Keratinocyte (primary cell): ENCODE measurements at regions not wholly inside any gene's neighbourhood (a gene's known extent, or its start where the extent isn't known, plus 50 kb on each side); places are given as distances from the start of the nearest gene placed in this dataset.

Source experiments
- DNase-seq: peaks from one replicate; pipeline ENCODE4 v3.0.0-alpha.2; 2011; ENCODE audit warnings: low read depth, missing footprints, low spot score
- FAIRE-seq: peaks from 2 replicates; lab custom pipeline; 2011; peaks lifted over from hg19 to GRCh38; lab: Jason Lieb, UNC
- H2AFZ ChIP-seq: 2 replicates; pipeline ENCODE4 v1.6.0; 2012; ENCODE audit warnings: low read length, control low read depth, inconsistent platforms; ENCODE audit not compliant: control insufficient read depth
- H3K27ac ChIP-seq: 2 replicates; pipeline ENCODE4 v1.5.1; 2011; ENCODE audit warnings: low read length; ENCODE audit not compliant: control insufficient read depth, insufficient read depth
- H3K27me3 ChIP-seq: 3 replicates; pipeline ENCODE4 v1.6.0; 2011; ENCODE audit warnings: low read length; ENCODE audit not compliant: control insufficient read depth, insufficient read depth; ENCODE audit errors: extremely low read depth
- H3K36me3 ChIP-seq, 2 experiments: 2 replicates in 1 of 2; 3 replicates in 1 of 2; pipeline ENCODE4 v1.5.1; 2011; ENCODE audit warnings: low read length in 2 of 2, mild to moderate bottlenecking in 1 of 2; ENCODE audit not compliant: control insufficient read depth in 2 of 2, insufficient read depth in 2 of 2; ENCODE audit errors: extremely low read depth in 1 of 2
- H3K4me1 ChIP-seq: 3 replicates; pipeline ENCODE4 v1.5.1; 2011; ENCODE audit warnings: low read length; ENCODE audit not compliant: control insufficient read depth, insufficient read depth; ENCODE audit errors: extremely low read depth
- H3K4me2 ChIP-seq: 3 replicates; pipeline ENCODE4 v1.6.0; 2011; ENCODE audit warnings: low read depth, low read length; ENCODE audit not compliant: control insufficient read depth, insufficient read depth; ENCODE audit errors: extremely low read depth
- H3K4me3 ChIP-seq, 3 experiments: fragments of 200-600 bp in 1 of 3; sonication (generic) in 1 of 3; 2 replicates in 2 of 3; 3 replicates in 1 of 3; pipeline ENCODE4 v1.5.1; 2011 to 2016; ENCODE audit warnings: low read length in 3 of 3, mild to moderate bottlenecking in 3 of 3, control low read depth in 2 of 3, inconsistent platforms in 1 of 3, low read depth in 1 of 3, mixed read lengths in 1 of 3, mixed run types in 1 of 3, moderate library complexity in 1 of 3; ENCODE audit not compliant: control insufficient read depth in 2 of 3, insufficient read depth in 2 of 3; ENCODE audit errors: extremely low read depth in 1 of 3
- H3K79me2 ChIP-seq: 2 replicates; pipeline ENCODE4 v1.6.0; 2012; ENCODE audit warnings: low read length; ENCODE audit not compliant: control insufficient read depth, insufficient read depth
- H3K9ac ChIP-seq: 3 replicates; pipeline ENCODE4 v1.6.0; 2011; ENCODE audit warnings: low read length; ENCODE audit not compliant: control insufficient read depth, insufficient read depth; ENCODE audit errors: extremely low read depth
- H3K9me1 ChIP-seq: 3 replicates; pipeline ENCODE4 v1.6.0; 2011; ENCODE audit warnings: low read length; ENCODE audit not compliant: control insufficient read depth, insufficient read depth; ENCODE audit errors: extremely low read depth
- H3K9me3 ChIP-seq: 2 replicates; pipeline ENCODE4 v1.5.1; 2012; ENCODE audit warnings: low read depth, low read length; ENCODE audit not compliant: control insufficient read depth
- H4K20me1 ChIP-seq: 3 replicates; pipeline ENCODE4 v1.6.0; 2011; ENCODE audit warnings: low read length; ENCODE audit not compliant: control insufficient read depth, insufficient read depth; ENCODE audit errors: extremely low read depth
- EZH2 ChIP-seq: IDR thresholded peaks from one replicate; pipeline ENCODE4 v1.6.1; 2012; ENCODE audit warnings: inconsistent platforms, mild to moderate bottlenecking, low read length, moderate library complexity
- dilution Hi-C: fragments of 300-500 bp; cut with MboI; formaldehyde crosslinking; loops from one replicate; pipeline ENCODE4 v1.7.0; 2020; ENCODE audit warnings: low sequenced_read_pairs; ENCODE audit not compliant: extremely low pct_ligation_motif_present
- TF ChIP-seq, protein P1 (sequence below), 3 experiments: IDR thresholded peaks in 1 of 3; conservative IDR thresholded peaks in 1 of 3; optimal IDR thresholded peaks in 1 of 3; 2 replicates in 2 of 3; 3 replicates in 1 of 3; pipeline versions ENCODE3 to v1.5.1; 2011; ENCODE audit warnings: low read length in 3 of 3, mild to moderate bottlenecking in 3 of 3, moderate library complexity in 2 of 3, control low read depth in 1 of 3, inconsistent platforms in 1 of 3; ENCODE audit not compliant: insufficient read depth in 2 of 3; ENCODE audit errors: extremely low read depth in 1 of 3

DNA sequence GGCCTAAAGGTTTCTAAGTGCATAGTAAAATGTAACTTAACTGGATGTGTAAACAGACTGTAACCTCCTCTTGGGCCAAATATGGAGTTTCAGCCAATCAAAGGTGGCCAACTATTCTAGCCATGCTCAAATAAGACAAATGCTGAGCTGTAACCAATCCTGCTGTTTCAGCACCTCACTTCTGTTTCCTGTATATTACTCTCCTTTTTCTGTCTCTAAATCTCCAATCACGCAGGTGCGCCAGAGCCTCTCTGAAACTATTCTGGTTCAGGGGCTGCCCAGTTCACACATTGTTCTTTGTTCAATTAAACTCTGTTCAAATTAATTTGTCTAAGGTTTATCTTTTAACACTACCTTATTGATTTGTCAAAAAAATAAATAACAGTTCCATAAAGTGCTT is 532.7 kb upstream of the DCC start:
- H3K79me2 ChIP-seq: no peaks in the 10 kb centered on the region
- H3K4me2 ChIP-seq: no peak overlapping the region
- H3K9me3 ChIP-seq: no peaks in the 10 kb centered on the region
- H3K4me1 ChIP-seq: no peaks in the 10 kb centered on the region
- TF ChIP-seq, protein P1, sequence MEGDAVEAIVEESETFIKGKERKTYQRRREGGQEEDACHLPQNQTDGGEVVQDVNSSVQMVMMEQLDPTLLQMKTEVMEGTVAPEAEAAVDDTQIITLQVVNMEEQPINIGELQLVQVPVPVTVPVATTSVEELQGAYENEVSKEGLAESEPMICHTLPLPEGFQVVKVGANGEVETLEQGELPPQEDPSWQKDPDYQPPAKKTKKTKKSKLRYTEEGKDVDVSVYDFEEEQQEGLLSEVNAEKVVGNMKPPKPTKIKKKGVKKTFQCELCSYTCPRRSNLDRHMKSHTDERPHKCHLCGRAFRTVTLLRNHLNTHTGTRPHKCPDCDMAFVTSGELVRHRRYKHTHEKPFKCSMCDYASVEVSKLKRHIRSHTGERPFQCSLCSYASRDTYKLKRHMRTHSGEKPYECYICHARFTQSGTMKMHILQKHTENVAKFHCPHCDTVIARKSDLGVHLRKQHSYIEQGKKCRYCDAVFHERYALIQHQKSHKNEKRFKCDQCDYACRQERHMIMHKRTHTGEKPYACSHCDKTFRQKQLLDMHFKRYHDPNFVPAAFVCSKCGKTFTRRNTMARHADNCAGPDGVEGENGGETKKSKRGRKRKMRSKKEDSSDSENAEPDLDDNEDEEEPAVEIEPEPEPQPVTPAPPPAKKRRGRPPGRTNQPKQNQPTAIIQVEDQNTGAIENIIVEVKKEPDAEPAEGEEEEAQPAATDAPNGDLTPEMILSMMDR (optimal IDR thresholded peaks at IDR 0.05 in 1 of 3, IDR thresholded peaks at IDR 0.05 in 1 of 3, conservative IDR thresholded peaks at IDR 0.05 in 1 of 3; ENCODE audit: extremely low read depth in 1 of 3, insufficient read depth in 2 of 3, low read length in 3 of 3): no peak
- no peak for TF ChIP-seq EZH2
- DNase-seq (no peak), FAIRE-seq (no peak)
- H3K27ac ChIP-seq: no peak overlapping the region
- no peak overlapping the region for H2AFZ ChIP-seq
- no peak overlapping the region for H3K4me3 ChIP-seq
- H4K20me1 ChIP-seq: no peaks in the 10 kb centered on the region
- no peaks in the 10 kb centered on the region for H3K27me3 ChIP-seq
- H3K36me3 ChIP-seq: no peaks in the 10 kb centered on the region
- dilution Hi-C loops: no loop called here
- no peak overlapping the region for H3K9ac ChIP-seq
- no peaks in the 10 kb centered on the region for H3K9me1 ChIP-seq

DNA sequence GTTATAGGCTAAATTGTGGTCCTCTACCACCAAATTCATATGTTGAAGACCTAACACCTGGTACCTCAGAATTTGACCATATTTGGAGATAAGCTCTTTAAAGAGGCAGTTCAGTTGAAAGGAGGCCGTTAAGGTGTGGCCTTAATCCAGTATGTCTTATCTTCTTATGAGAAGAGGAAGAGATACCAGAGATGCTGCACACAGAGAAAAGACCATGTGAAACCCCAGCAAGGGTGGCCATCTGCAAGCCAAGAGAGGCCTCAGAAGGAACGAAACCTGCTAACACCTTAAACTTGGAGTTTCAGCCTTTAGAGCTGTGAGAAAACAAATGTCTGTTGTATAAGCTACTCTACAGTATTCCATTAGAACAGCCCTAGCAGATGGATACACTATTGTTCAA is 528.1 kb upstream of the DCC start:
- Histone ChIP-seq H3K36me3 (no peaks in the 10 kb centered on the region), H3K9me1 (no peaks in the 10 kb centered on the region), H3K9ac (no peak overlapping the region), H3K27ac (no peak overlapping the region), H3K4me3 (no peak overlapping the region), H3K4me2 (no peak overlapping the region), H3K79me2 (no peaks in the 10 kb centered on the region), H3K9me3 (no peaks in the 10 kb centered on the region), H3K4me1 (no peaks in the 10 kb centered on the region), H4K20me1 (no peaks in the 10 kb centered on the region), H3K27me3 (no peaks in the 10 kb centered on the region), H2AFZ (no peak overlapping the region)
- no peak for DNase-seq
- TF ChIP-seq EZH2: no peak
- TF ChIP-seq, protein P1 (optimal IDR thresholded peaks at IDR 0.05 in 1 of 3, IDR thresholded peaks at IDR 0.05 in 1 of 3, conservative IDR thresholded peaks at IDR 0.05 in 1 of 3; ENCODE audit: extremely low read depth in 1 of 3, insufficient read depth in 2 of 3, low read length in 3 of 3): no peak
- FAIRE-seq: no peak
- dilution Hi-C loops: no loop called here
